Ishikawa (cell line): ENCODE measurements at regions not wholly inside any gene's neighbourhood (a gene's known extent, or its start where the extent isn't known, plus 50 kb on each side); places are given as distances from the start of the nearest gene placed in this dataset.

Source experiments
- CEBPB ChIP-seq: IDR thresholded peaks from 2 replicates; pipeline ENCODE4 v1.6.1; 2012
- CREB1 ChIP-seq: IDR thresholded peaks from 2 replicates; pipeline ENCODE4 v1.6.1; 2012; ENCODE audit warnings: low read depth
- EGR1 ChIP-seq: IDR thresholded peaks from 2 replicates; pipeline ENCODE4 v1.6.1; 2012
- EP300 ChIP-seq: IDR thresholded peaks from 2 replicates; pipeline ENCODE4 v1.6.1; 2012; ENCODE audit warnings: borderline replicate concordance
- FOXM1 ChIP-seq: IDR thresholded peaks from 2 replicates; pipeline ENCODE4 v1.6.1; 2012; ENCODE audit warnings: low read depth, borderline replicate concordance
- MAX ChIP-seq: IDR thresholded peaks from 2 replicates; pipeline ENCODE4 v1.6.1; 2012
- NFIC ChIP-seq: IDR thresholded peaks from 2 replicates; pipeline ENCODE4 v1.6.1; 2012
- RAD21 ChIP-seq: IDR thresholded peaks from 2 replicates; pipeline ENCODE4 v1.6.1; 2012; ENCODE audit warnings: low read depth
- REST ChIP-seq: IDR thresholded peaks from 2 replicates; pipeline ENCODE4 v1.6.1; 2012; ENCODE audit warnings: low read depth, mild to moderate bottlenecking
- TAF1 ChIP-seq: IDR thresholded peaks from 2 replicates; pipeline ENCODE4 v1.6.1; 2012; ENCODE audit warnings: low read depth, mild to moderate bottlenecking
- TCF12 ChIP-seq: IDR thresholded peaks from 2 replicates; pipeline ENCODE4 v1.6.1; 2012; ENCODE audit warnings: low read depth
- TEAD4 ChIP-seq: IDR thresholded peaks from 2 replicates; pipeline ENCODE4 v1.6.1; 2012
- USF1 ChIP-seq: IDR thresholded peaks from 2 replicates; pipeline ENCODE4 v1.6.1; 2012
- YY1 ChIP-seq: IDR thresholded peaks from 2 replicates; pipeline ENCODE4 v1.6.1; 2012; ENCODE audit warnings: low read depth
- ZBTB7A ChIP-seq: IDR thresholded peaks from 2 replicates; pipeline ENCODE4 v1.6.1; 2012; ENCODE audit warnings: low read depth

DNA sequence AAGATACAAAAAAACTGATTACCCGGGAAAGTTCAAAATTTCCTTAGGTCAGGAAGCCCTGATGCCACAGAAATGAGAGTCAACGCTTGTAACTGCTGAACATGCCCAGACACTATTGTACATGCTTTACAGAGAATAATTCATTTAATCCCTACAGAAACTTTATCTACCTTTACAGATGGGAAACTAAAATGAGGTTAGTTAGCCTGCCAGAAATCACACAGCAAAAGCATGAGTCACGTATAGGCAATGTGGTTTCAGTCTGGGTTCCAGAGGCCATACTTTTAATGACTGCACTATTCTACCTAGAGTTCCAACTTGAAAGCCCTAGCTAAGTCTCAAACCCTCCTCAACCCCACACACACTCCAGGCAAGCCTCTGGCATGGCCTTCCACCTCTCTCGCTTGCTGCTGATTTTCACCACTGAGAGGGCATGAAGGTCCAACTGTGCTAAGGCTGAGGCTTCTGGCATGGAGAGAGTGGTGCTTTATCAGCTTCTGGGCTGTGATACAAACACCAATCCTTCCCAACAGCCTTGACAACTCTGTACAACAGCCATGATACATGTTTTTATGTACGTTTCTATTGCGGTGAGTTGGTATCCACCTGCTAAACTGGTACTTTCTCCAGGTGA is 1011.2 kb upstream of the GHITM start:
- TF ChIP-seq ZBTB7A (no peak), USF1 (no peak), CEBPB (no peak), REST (no peak), FOXM1 (no peak), RAD21 (no peak), NFIC (no peak), EGR1 (no peak), YY1 (no peak), TEAD4 (no peak), EP300 (no peak), TCF12 (no peak), TAF1 (no peak), CREB1 (no peak), MAX (no peak)

- no peak for TF ChIP-seq TCF12
- TF ChIP-seq NFIC: no peak
These were observed 998.5 kb upstream of the GHITM start for GRCh38 chr10:83140811-83141210.

DNA sequence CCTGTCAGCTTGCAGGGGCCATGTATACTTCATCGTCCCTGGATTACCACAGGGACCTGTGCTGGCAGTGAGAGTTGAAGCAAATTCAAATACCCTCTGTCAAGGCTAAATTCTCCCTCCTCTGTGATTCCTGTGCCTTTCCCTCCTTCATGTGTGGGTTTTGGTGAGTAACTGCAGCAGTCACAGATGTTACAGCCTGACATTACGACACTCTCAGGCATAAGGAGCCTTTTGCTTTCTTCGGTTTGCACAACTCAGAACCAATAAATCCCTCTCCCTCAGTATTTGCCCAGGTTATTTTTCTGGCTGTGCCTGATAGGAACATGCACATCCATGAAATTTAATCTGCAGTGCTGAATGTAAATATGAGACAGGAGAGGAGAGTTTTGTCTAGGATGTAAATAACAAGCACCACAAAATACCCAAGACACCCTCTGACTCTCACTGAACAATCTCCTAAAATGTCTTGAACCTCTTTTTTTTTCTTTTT is 997.2 kb upstream of the GHITM start:
- no peak for TF ChIP-seq TAF1

DNA sequence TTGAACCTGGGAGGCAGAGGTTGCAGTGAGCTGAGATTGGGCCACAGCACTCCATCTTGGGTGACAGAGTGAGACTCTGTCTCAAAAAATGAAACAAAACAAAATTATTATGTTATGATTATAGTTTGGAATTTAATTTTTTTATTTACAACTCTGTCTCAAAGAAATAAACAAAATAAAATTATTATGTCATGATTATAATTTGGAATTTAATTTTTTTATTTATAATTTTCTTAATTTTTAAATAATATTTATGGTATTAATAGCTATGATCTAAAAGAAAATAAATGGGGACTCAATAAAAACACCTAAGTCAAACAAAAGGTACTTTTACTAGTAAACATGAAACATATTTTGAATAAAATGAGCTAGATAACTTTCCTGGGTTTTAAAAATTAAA is 994.8 kb upstream of the GHITM start:
- TF ChIP-seq YY1: no peak
- TF ChIP-seq EGR1: no peak
- TF ChIP-seq CREB1: no peak
- no peak for TF ChIP-seq CEBPB
- no peak for TF ChIP-seq RAD21
- TF ChIP-seq USF1: no peak

- no peak for TF ChIP-seq USF1
- TF ChIP-seq EP300: no peak
- TF ChIP-seq REST: no peak
- no peak for TF ChIP-seq CEBPB
- TF ChIP-seq EGR1: no peak
- no peak for TF ChIP-seq YY1
- TF ChIP-seq ZBTB7A: no peak
- no peak for TF ChIP-seq NFIC
- TF ChIP-seq TEAD4: no peak
These were observed 985.6 kb upstream of the GHITM start for GRCh38 chr10:83153714-83154113.

DNA sequence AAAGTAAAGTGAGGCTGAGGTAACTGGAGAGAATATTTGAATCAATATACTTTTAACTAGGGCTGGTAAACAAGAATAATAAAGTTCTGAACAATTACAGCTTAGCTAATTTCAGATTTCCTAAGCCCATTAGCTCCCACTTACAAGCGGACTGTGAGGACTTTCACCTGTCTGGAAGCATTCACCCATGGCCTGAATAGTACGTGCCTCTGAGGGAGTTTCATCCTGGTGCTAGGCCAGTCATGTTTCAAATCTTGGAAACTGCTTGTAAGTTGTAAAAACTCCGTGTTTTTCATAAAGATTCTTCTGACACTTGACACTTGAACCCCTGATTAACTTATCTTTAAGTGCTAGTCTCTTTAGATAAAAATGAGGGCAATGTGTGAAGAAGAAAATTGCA is 975.2 kb upstream of the GHITM start:
- no peak for TF ChIP-seq TEAD4
- no peak for TF ChIP-seq REST
- no peak for TF ChIP-seq CREB1
- TF ChIP-seq FOXM1: no peak
